VCaP (cell line): ENCODE measurements at regions not wholly inside any gene's neighbourhood (a gene's known extent, or its start where the extent isn't known, plus 50 kb on each side); places are given as distances from the start of the nearest gene placed in this dataset.

Experiments
- H3K27ac ChIP-seq: fragments of 450-650 bp; 2 replicates; pipeline ENCODE4 v1.5.1; 2017
- TF ChIP-seq, protein P1 (sequence below): fragments of 450-650 bp; conservative IDR thresholded peaks from 2 replicates; pipeline ENCODE4 v1.5.1; 2017; ENCODE audit warnings: mild to moderate bottlenecking, moderate library complexity

DNA sequence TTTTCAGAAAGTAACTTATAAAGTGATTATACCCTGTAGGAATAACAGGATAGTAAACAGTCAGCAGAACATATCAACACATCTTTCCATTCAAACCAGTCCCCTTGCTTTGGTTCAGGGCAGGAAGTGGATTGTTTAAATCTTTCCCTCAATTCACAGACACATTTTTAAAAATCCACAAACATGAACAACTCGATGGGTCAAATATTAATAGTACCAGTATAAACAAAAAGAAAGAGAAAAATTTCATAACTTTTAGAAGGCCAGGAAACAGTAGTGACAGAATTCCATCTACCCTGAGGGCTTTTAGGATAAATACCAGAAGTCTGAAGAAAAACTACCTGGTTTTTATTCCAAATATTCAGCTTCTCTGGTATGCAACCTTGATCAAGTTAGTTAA lies 1072.8 kb upstream of the PABPC4L start:
- H3K27ac ChIP-seq: no peak overlapping the region
- TF ChIP-seq, protein P1, sequence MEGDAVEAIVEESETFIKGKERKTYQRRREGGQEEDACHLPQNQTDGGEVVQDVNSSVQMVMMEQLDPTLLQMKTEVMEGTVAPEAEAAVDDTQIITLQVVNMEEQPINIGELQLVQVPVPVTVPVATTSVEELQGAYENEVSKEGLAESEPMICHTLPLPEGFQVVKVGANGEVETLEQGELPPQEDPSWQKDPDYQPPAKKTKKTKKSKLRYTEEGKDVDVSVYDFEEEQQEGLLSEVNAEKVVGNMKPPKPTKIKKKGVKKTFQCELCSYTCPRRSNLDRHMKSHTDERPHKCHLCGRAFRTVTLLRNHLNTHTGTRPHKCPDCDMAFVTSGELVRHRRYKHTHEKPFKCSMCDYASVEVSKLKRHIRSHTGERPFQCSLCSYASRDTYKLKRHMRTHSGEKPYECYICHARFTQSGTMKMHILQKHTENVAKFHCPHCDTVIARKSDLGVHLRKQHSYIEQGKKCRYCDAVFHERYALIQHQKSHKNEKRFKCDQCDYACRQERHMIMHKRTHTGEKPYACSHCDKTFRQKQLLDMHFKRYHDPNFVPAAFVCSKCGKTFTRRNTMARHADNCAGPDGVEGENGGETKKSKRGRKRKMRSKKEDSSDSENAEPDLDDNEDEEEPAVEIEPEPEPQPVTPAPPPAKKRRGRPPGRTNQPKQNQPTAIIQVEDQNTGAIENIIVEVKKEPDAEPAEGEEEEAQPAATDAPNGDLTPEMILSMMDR: no peak

DNA sequence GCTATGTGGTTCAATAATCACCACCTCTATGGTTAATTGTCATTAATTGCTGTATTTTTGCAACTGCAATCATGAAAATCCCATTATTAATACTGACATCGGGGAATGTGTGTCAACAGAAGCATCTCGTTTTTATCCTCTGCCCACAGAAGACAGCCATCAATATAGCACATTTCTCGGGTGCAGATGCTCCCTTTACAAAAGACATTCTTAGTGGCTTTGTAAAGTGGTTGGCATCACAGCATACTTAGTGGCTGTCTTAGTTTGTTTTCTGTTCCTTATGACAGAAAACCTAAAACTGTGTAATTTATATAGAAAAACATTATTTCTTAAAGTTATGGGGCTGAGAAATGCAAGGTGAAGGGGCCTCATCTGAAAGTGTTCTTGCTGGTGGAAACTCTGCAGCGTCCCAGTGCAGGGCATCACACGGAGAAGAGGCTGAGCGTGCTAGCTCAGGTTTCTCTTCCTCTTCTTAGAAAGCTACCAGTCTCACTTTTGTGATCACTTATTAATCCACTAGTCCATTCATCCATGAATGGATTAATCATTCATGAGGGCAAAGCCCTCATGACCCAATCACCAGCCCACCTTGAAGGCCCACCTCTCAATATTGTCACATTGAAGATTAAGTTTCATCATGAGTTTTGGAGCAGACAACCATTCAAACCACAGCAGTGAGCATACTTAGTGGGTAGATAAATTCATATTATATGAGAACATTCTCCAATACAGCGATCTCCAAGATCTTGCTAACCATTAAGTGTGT lies 1067.7 kb upstream of the PABPC4L start:
- H3K27ac ChIP-seq: no peak overlapping the region
- TF ChIP-seq, protein P1: no peak

DNA sequence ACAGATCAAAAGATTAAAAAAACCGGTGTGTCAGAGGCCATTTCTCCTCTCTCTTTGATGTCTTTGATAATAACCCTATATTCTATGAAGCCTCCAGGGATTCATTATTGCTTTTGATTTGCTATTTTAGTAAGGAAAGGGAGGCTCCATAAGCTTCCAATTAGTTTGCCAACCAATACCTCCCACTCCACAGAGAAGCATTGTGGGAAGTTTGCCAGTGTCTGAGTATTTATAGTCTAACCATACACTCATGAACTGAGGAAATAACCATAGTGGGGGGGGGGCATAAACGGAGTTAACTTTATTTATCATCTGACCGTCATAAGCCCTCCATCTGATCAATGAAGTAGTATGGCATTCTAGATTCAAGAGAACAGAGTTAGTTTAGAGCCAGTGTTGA lies 1066.8 kb upstream of the PABPC4L start:
- TF ChIP-seq, protein P1: no peak
- H3K27ac ChIP-seq: no peak overlapping the region

DNA sequence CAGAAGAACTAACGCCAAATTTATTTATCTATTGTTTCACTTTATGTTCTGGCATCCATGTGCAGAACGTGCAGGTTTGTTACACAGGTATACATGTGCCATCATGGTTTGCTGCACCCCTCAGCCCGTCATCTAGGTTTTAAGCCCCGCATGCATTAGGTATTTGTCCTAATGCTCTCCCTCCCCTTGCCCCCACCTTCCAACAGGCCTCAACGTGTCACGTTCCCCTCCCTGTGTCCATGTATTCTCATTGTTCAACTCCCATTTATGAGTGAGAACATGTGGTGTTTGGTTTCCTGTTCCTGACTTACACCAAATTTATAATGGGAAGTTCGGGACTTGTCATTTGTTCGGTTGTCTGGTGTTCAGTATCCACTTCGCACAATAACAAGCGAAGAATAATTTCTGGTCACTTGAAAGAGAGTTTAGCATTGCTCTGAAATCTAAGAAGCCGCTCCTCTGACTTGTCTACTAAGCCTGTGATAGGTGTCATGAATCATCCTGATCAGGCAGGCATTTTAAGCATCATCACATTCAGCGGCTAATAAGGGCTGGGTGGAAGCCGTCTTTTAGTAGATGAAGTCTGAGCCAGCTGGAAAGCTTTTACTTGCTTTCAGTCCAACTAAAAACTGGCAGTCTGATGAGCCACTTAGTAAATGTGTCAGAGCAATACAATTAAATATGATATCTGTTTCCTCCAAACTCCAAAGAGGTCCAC lies 1065.7 kb upstream of the PABPC4L start:
- TF ChIP-seq, protein P1: no peak
- H3K27ac ChIP-seq: no peak overlapping the region

DNA sequence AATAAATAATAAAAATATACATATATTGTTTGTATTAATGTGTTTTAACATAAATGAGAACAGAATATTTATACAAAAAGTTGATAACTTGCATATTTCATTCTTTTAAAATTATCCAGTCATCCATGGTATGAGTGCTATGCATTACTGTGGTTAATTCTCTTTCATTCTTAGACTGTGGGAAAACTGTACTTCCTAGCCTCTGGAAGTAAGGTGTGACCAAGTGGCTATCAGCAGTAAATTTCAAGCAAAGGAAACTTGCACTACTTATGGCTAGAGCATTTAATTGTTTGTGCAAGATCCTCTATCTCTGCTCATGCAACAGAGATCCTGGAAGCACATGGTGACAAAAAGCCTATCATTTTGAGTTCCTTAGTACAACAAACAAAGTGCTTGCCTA lies 1054.5 kb upstream of the PABPC4L start:
- no peak overlapping the region for H3K27ac ChIP-seq
- TF ChIP-seq, protein P1: no peak

DNA sequence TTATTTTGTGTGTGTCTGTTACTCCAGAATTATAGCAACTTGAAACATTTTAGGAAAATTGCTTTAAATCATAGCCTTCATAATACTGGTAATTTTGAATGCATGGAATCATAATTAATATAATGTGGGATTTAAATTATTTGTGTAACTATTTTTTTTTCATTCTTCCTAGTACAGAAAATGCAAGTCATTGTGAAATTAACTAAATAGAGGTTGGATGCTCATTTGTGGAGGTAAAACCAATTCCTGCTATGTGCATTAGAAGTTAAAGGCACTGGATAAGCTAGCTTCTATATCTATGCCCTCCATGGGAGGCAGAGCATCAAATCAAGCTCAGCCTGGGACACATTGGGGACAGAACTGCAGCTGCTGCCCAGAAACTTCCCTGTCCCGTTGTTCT lies 1048.5 kb upstream of the PABPC4L start:
- TF ChIP-seq, protein P1: no peak
- H3K27ac ChIP-seq: no peak overlapping the region

DNA sequence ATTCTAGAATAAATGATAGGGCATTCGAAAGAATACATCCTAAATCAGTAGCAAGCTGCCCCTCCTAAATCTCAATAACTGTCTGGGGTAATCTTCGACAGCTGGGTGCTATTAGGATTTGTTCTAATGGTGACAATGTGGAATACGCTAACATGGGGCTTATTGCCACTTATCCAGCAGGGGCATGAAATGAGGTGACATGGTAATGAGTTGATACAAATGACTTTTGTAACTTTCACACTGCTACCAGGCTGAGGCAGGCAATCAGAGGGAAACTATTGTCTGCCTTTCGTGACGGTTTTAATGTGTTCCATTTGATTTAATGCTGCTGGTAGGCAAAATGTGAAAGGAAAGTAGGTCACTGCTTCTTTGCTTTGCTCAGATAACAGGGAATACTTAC lies 1047.4 kb upstream of the PABPC4L start:
- TF ChIP-seq, protein P1: no peak
- no peak overlapping the region for H3K27ac ChIP-seq
